H9 (cell line): ENCODE measurements at regions not wholly inside any gene's neighbourhood (a gene's known extent, or its start where the extent isn't known, plus 50 kb on each side); places are given as distances from the start of the nearest gene placed in this dataset.

Source experiments
- DNase-seq: peaks from one replicate; pipeline ENCODE4 v3.0.0-alpha.2; 2017
- H2AFZ ChIP-seq: one replicate; pipeline ENCODE4 v1.6.1; 2013; ENCODE audit warnings: mild to moderate bottlenecking, low read length, control low read depth, moderate library complexity
- H2AK5ac ChIP-seq: 2 replicates; pipeline ENCODE4 v1.6.1; 2013; ENCODE audit warnings: low read length, control low read depth, mixed read lengths; ENCODE audit not compliant: insufficient read length
- H2BK120ac ChIP-seq: one replicate; pipeline ENCODE4 v1.6.1; 2013; ENCODE audit warnings: low read depth, mild to moderate bottlenecking, low read length, control low read depth, inconsistent platforms; ENCODE audit not compliant: poor library complexity, severe bottlenecking
- H2BK12ac ChIP-seq: 2 replicates; pipeline ENCODE4 v1.6.1; 2013; ENCODE audit warnings: low read length, control low read depth, mixed read lengths, low read depth; ENCODE audit not compliant: insufficient read length
- H2BK15ac ChIP-seq: 2 replicates; pipeline ENCODE4 v1.6.1; 2013; ENCODE audit warnings: low read depth, low read length, control low read depth
- H2BK20ac ChIP-seq: one replicate; pipeline ENCODE4 v1.6.1; 2013; ENCODE audit warnings: low read depth, mild to moderate bottlenecking, low read length, control low read depth, inconsistent platforms; ENCODE audit not compliant: poor library complexity, severe bottlenecking
- H2BK5ac ChIP-seq: 2 replicates; pipeline ENCODE4 v1.6.1; 2013; ENCODE audit warnings: low read length, control low read depth, mixed read lengths; ENCODE audit not compliant: insufficient read length
- H3K14ac ChIP-seq: 2 replicates; pipeline ENCODE4 v1.6.1; 2013; ENCODE audit warnings: low read length, control low read depth; ENCODE audit not compliant: insufficient read depth
- H3K18ac ChIP-seq: 2 replicates; pipeline ENCODE4 v1.6.1; 2013; ENCODE audit warnings: low read depth, mild to moderate bottlenecking, mixed read lengths, low read length, control low read depth; ENCODE audit not compliant: insufficient read length
- H3K23ac ChIP-seq: 2 replicates; pipeline ENCODE4 v1.6.1; 2013; ENCODE audit warnings: low read length, control low read depth, mixed read lengths, low read depth; ENCODE audit not compliant: insufficient read length
- H3K23me2 ChIP-seq: 2 replicates; pipeline ENCODE4 v1.6.1; 2013; ENCODE audit warnings: low read depth, mild to moderate bottlenecking, mixed read lengths, low read length, control low read depth; ENCODE audit not compliant: insufficient read length, poor library complexity, severe bottlenecking
- H3K27ac ChIP-seq: 2 replicates; pipeline ENCODE4 v1.5.1; 2013; ENCODE audit warnings: low read length, control low read depth, mixed read lengths, low read depth; ENCODE audit not compliant: insufficient read length
- H3K27me3 ChIP-seq: 2 replicates; pipeline ENCODE4 v1.6.1; 2013; ENCODE audit warnings: low read length, control low read depth, inconsistent platforms; ENCODE audit not compliant: insufficient read depth
- H3K4ac ChIP-seq: 2 replicates; pipeline ENCODE4 v1.6.1; 2013; ENCODE audit warnings: low read depth, mild to moderate bottlenecking, control low read depth, inconsistent platforms, low read length, moderate library complexity
- H3K4me1 ChIP-seq: 2 replicates; pipeline ENCODE4 v1.6.1; 2013; ENCODE audit warnings: low read length, control low read depth, inconsistent platforms; ENCODE audit not compliant: insufficient read depth
- H3K4me2 ChIP-seq: 2 replicates; pipeline ENCODE4 v1.6.1; 2013; ENCODE audit warnings: low read length, control low read depth, mixed read lengths; ENCODE audit not compliant: insufficient read length, insufficient read depth
- H3K56ac ChIP-seq: 2 replicates; pipeline ENCODE4 v1.6.1; 2013; ENCODE audit warnings: low read depth, mild to moderate bottlenecking, mixed read lengths, low read length, control low read depth; ENCODE audit not compliant: insufficient read length
- H3K79me1 ChIP-seq: 2 replicates; pipeline ENCODE4 v1.6.1; 2013; ENCODE audit warnings: low read depth, mild to moderate bottlenecking, moderate library complexity, low read length, control low read depth, inconsistent platforms; ENCODE audit not compliant: insufficient read depth, poor library complexity, severe bottlenecking
- H3K79me2 ChIP-seq: 2 replicates; pipeline ENCODE4 v1.6.1; 2013; ENCODE audit warnings: low read length, control low read depth, inconsistent platforms; ENCODE audit not compliant: insufficient read depth
- H3K9ac ChIP-seq: 2 replicates; pipeline ENCODE4 v1.6.1; 2013; ENCODE audit warnings: low read length, control low read depth, mixed read lengths; ENCODE audit not compliant: insufficient read length; ENCODE audit errors: extremely low read depth
- H3K9me3 ChIP-seq: one replicate; pipeline ENCODE4 v1.6.1; 2013; ENCODE audit warnings: low read depth, low read length, inconsistent platforms; ENCODE audit not compliant: control insufficient read depth
- H3T11ph ChIP-seq: one replicate; pipeline ENCODE4 v1.6.1; 2013; ENCODE audit warnings: mild to moderate bottlenecking, low read length, control low read depth, inconsistent platforms
- H4K20me1 ChIP-seq: one replicate; pipeline ENCODE4 v1.6.1; 2013; ENCODE audit not compliant: control insufficient read depth, insufficient read length, insufficient read depth
- H4K5ac ChIP-seq: 2 replicates; pipeline ENCODE4 v1.6.1; 2013; ENCODE audit warnings: low read depth, mild to moderate bottlenecking, mixed read lengths, low read length, control low read depth; ENCODE audit not compliant: insufficient read length
- H4K8ac ChIP-seq: replicated peaks from 2 replicates; pipeline ENCODE4 v1.6.1; 2013; ENCODE audit warnings: low read length, control low read depth, mixed read lengths, low read depth; ENCODE audit not compliant: insufficient read length
- H4K91ac ChIP-seq: 2 replicates; pipeline ENCODE4 v1.6.1; 2013; ENCODE audit warnings: low read depth, mild to moderate bottlenecking, moderate library complexity, mixed read lengths, low read length, control low read depth; ENCODE audit not compliant: insufficient read length
- H3K27ac Mint-ChIP-seq, 3 experiments: 2 replicates in 2 of 3; 3 replicates in 1 of 3; pipeline ENCODE4 v1.8.0; 2020 to 2021; ENCODE audit warnings: mixed read lengths in 3 of 3, mild to moderate bottlenecking in 1 of 3, moderate library complexity in 1 of 3
- H3K27me3 Mint-ChIP-seq: 2 replicates; pipeline ENCODE4 v1.8.0; 2021; ENCODE audit warnings: low read depth, mild to moderate bottlenecking, moderate library complexity, mixed read lengths
- H3K36me3 Mint-ChIP-seq, 3 experiments: 2 replicates in 2 of 3; 3 replicates in 1 of 3; pipeline ENCODE4 v1.8.0; 2020 to 2021; ENCODE audit warnings: low read depth in 3 of 3, mixed read lengths in 3 of 3; ENCODE audit not compliant: insufficient read depth in 1 of 3
- H3K4me1 Mint-ChIP-seq, 2 experiments: 2 replicates each; pipeline ENCODE4 v1.8.0; 2020; ENCODE audit warnings: mixed read lengths in 2 of 2
- H3K4me3 Mint-ChIP-seq, 2 experiments: 2 replicates in 1 of 2; 3 replicates in 1 of 2; pipeline ENCODE4 v1.8.0; 2020 to 2021; ENCODE audit warnings: mild to moderate bottlenecking in 2 of 2, mixed read lengths in 2 of 2, moderate library complexity in 1 of 2
- H3K9me3 Mint-ChIP-seq, 2 experiments: 2 replicates in 1 of 2; 3 replicates in 1 of 2; pipeline ENCODE4 v1.8.0; 2020; ENCODE audit warnings: mild to moderate bottlenecking in 2 of 2, mixed read lengths in 2 of 2, moderate library complexity in 1 of 2
- WGBS: extraction: QIAGEN DNeasy Blood & Tissue Kit; methylation state at CpG from one replicate; pipeline ENCODE4 v1.1.7; 2013; ENCODE audit warnings: missing lambda C conversion rate, low lambda C conversion rate, mixed read lengths; ENCODE audit not compliant: insufficient read length; ENCODE audit errors: extremely low coverage; 5-methylcytosine and 5-hydroxymethylcytosine counted together
- TF ChIP-seq, protein P1 (sequence below): fragments of 200-600 bp; sonication (generic); conservative IDR thresholded peaks from 3 replicates; pipeline ENCODE4 v1.8.0; 2021; ENCODE audit warnings: antibody characterized with exemption, mild to moderate bottlenecking

DNA sequence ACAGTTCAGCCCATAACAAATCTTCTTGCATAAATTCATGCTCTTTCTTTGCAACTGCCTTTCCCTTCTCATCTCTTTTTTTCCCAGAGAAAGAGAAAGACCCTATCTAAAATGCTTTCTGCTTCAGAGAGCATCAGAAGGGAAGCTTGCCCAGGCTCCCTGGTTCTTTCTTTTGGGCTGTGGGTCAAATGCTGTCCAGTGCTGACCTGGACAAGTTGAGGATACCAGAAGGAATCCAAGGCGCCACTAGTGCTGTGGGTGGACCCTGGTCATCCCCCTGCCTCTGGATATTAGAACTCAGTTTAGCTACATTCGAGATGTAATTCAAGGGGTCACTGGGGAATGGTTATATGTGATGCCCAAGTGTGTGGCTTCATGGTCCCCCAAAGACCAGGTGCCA is 411.6 kb downstream of the RPS24 start:
- H3K4me3 Mint-ChIP-seq = no peak overlapping the region
- no peaks in the 10 kb centered on the region for H3K4me1 Mint-ChIP-seq
- Histone ChIP-seq H3K56ac (no peak overlapping the region), H3K79me2 (no peaks in the 10 kb centered on the region), H3K27ac (no peak overlapping the region), H3K9ac (no peak overlapping the region), H2BK12ac (no peak overlapping the region), H2BK20ac (no peak overlapping the region), H3K4me2 (no peak overlapping the region), H4K8ac (no peak overlapping the region), H3K23ac (no peak overlapping the region), H4K91ac (no peak overlapping the region), H3K4me1 (no peaks in the 10 kb centered on the region), H3K27me3 (no peaks in the 10 kb centered on the region), H3K14ac (no peak overlapping the region), H3K79me1 (no peaks in the 10 kb centered on the region), H3T11ph (no peak overlapping the region), H4K20me1 (no peaks in the 10 kb centered on the region), H3K9me3 (no peaks in the 10 kb centered on the region), H3K4ac (no peak overlapping the region), H2BK15ac (no peak overlapping the region), H2AK5ac (no peak overlapping the region), H4K5ac (no peak overlapping the region), H2BK120ac (no peak overlapping the region), H3K18ac (no peak overlapping the region), H3K23me2 (no peaks in the 10 kb centered on the region), H2BK5ac (no peak overlapping the region), H2AFZ (no peak overlapping the region)
- no CpG with 5 or more reads among the region's 2 CpGs for WGBS
- DNase-seq = no peak
- no peak overlapping the region for H3K27ac Mint-ChIP-seq
- peaks cover 6% of the 10 kb centered on the region; the same call in 1 of the 2 replicates for H3K27me3 Mint-ChIP-seq
- H3K36me3 Mint-ChIP-seq = no peaks in the 10 kb centered on the region; a peak in 1 of 7 replicates
- no peaks in the 10 kb centered on the region for H3K9me3 Mint-ChIP-seq
- TF ChIP-seq, protein P1, sequence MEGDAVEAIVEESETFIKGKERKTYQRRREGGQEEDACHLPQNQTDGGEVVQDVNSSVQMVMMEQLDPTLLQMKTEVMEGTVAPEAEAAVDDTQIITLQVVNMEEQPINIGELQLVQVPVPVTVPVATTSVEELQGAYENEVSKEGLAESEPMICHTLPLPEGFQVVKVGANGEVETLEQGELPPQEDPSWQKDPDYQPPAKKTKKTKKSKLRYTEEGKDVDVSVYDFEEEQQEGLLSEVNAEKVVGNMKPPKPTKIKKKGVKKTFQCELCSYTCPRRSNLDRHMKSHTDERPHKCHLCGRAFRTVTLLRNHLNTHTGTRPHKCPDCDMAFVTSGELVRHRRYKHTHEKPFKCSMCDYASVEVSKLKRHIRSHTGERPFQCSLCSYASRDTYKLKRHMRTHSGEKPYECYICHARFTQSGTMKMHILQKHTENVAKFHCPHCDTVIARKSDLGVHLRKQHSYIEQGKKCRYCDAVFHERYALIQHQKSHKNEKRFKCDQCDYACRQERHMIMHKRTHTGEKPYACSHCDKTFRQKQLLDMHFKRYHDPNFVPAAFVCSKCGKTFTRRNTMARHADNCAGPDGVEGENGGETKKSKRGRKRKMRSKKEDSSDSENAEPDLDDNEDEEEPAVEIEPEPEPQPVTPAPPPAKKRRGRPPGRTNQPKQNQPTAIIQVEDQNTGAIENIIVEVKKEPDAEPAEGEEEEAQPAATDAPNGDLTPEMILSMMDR = no peak
